Neural progenitor cell (in vitro differentiated cells): ENCODE measurements at regions not wholly inside any gene's neighbourhood (a gene's known extent, or its start where the extent isn't known, plus 50 kb on each side); places are given as distances from the start of the nearest gene placed in this dataset.

Experiments used
- DNase-seq: peaks from one replicate; pipeline ENCODE4 v3.0.0-alpha.2; 2016; ENCODE audit warnings: low spot score
- H2AFZ ChIP-seq: fragments of 200-600 bp; sonication (generic); replicated peaks from 2 replicates; pipeline ENCODE4 v1.6.1; 2016; ENCODE audit warnings: antibody characterized with exemption
- H3F3A ChIP-seq: fragments of 200-600 bp; sonication (generic); 2 replicates; pipeline ENCODE4 v1.6.1; 2016; ENCODE audit warnings: antibody characterized with exemption, low read depth
- H3K27ac ChIP-seq: fragments of 200-600 bp; sonication (generic); 2 replicates; pipeline ENCODE4 v1.5.1; 2016; ENCODE audit warnings: mild to moderate bottlenecking
- H3K27me3 ChIP-seq: fragments of 200-600 bp; sonication (generic); 2 replicates; pipeline ENCODE4 v1.6.1; 2016; ENCODE audit warnings: mild to moderate bottlenecking, moderate library complexity
- H3K36me3 ChIP-seq: fragments of 200-600 bp; sonication (generic); 2 replicates; pipeline ENCODE4 v1.5.1; 2016
- H3K4me1 ChIP-seq: fragments of 200-600 bp; sonication (generic); 2 replicates; pipeline ENCODE4 v1.6.1; 2016; ENCODE audit warnings: mixed run types
- H3K4me2 ChIP-seq: fragments of 200-600 bp; sonication (generic); 2 replicates; pipeline ENCODE4 v1.6.1; 2016
- H3K4me3 ChIP-seq: fragments of 200-600 bp; sonication (generic); 2 replicates; pipeline ENCODE4 v1.5.1; 2016
- H3K79me2 ChIP-seq: fragments of 200-600 bp; sonication (generic); 2 replicates; pipeline ENCODE4 v1.6.1; 2016; ENCODE audit warnings: low read depth
- H3K9ac ChIP-seq: fragments of 200-600 bp; sonication (generic); 2 replicates; pipeline ENCODE4 v1.6.1; 2016
- H3K9me3 ChIP-seq: fragments of 200-600 bp; sonication (generic); 2 replicates; pipeline ENCODE4 v1.5.1; 2016; ENCODE audit warnings: low read depth
- H4K20me1 ChIP-seq: fragments of 200-600 bp; sonication (generic); 2 replicates; pipeline ENCODE4 v1.6.1; 2016; ENCODE audit warnings: low read depth
- H3K27ac Mint-ChIP-seq: 3 replicates; pipeline ENCODE4 v1.8.0; 2021; ENCODE audit warnings: mixed read lengths
- H3K27me3 Mint-ChIP-seq: 2 replicates; pipeline ENCODE4 v1.8.0; 2022; ENCODE audit warnings: low read depth, mild to moderate bottlenecking, inconsistent platforms, moderate library complexity, mixed read lengths; ENCODE audit not compliant: insufficient read depth
- H3K36me3 Mint-ChIP-seq: 3 replicates; pipeline ENCODE4 v1.8.0; 2021; ENCODE audit warnings: mixed read lengths
- H3K4me1 Mint-ChIP-seq: 3 replicates; pipeline ENCODE4 v1.8.0; 2021; ENCODE audit warnings: mixed read lengths
- H3K4me3 Mint-ChIP-seq: 3 replicates; pipeline ENCODE4 v1.8.0; 2021; ENCODE audit warnings: mild to moderate bottlenecking, moderate library complexity, mixed read lengths
- H3K9me3 Mint-ChIP-seq: 3 replicates; pipeline ENCODE4 v1.8.0; 2020; ENCODE audit warnings: mixed read lengths
- EZH2 ChIP-seq: fragments of 200-600 bp; sonication (generic); IDR thresholded peaks from 2 replicates; pipeline ENCODE4 v1.6.1; 2017; ENCODE audit warnings: antibody characterized with exemption, mild to moderate bottlenecking, moderate library complexity
- EZH2phosphoT487 ChIP-seq: fragments of 200-600 bp; sonication (generic); IDR thresholded peaks from 2 replicates; pipeline ENCODE4 v1.6.1; 2017; ENCODE audit warnings: antibody characterized with exemption
- TF ChIP-seq, protein P1 (sequence below): fragments of 200-600 bp; sonication (generic); IDR thresholded peaks from 2 replicates; pipeline ENCODE4 v1.5.1; 2017; ENCODE audit warnings: antibody characterized with exemption, mild to moderate bottlenecking

GRCh38 chr6:169913096-169913638 lies 161.7 kb downstream of the ERMARD start:
- no peaks in the 10 kb centered on the region for H3K9me3 Mint-ChIP-seq
- Histone ChIP-seq H3K4me3 (no peak overlapping the region), H3K4me1 (no peaks in the 10 kb centered on the region), H3K9me3 (no peaks in the 10 kb centered on the region), H3K4me2 (no peak overlapping the region), H3K79me2 (no peaks in the 10 kb centered on the region), H3K36me3 (no peaks in the 10 kb centered on the region), H2AFZ (no peak overlapping the region), H3K9ac (no peak overlapping the region), H3K27me3 (no peaks in the 10 kb centered on the region), H3K27ac (no peak overlapping the region), H4K20me1 (no peaks in the 10 kb centered on the region), H3F3A (peaks cover under 1% of the 10 kb centered on the region)
- no peak for DNase-seq
- H3K4me1 Mint-ChIP-seq = peaks cover 11% of the 10 kb centered on the region
- peaks cover 2% of the 10 kb centered on the region for H3K36me3 Mint-ChIP-seq
- H3K27me3 Mint-ChIP-seq = no peaks in the 10 kb centered on the region
- no peak overlapping the region for H3K27ac Mint-ChIP-seq
- H3K4me3 Mint-ChIP-seq = no peak overlapping the region
- TF ChIP-seq, protein P1, sequence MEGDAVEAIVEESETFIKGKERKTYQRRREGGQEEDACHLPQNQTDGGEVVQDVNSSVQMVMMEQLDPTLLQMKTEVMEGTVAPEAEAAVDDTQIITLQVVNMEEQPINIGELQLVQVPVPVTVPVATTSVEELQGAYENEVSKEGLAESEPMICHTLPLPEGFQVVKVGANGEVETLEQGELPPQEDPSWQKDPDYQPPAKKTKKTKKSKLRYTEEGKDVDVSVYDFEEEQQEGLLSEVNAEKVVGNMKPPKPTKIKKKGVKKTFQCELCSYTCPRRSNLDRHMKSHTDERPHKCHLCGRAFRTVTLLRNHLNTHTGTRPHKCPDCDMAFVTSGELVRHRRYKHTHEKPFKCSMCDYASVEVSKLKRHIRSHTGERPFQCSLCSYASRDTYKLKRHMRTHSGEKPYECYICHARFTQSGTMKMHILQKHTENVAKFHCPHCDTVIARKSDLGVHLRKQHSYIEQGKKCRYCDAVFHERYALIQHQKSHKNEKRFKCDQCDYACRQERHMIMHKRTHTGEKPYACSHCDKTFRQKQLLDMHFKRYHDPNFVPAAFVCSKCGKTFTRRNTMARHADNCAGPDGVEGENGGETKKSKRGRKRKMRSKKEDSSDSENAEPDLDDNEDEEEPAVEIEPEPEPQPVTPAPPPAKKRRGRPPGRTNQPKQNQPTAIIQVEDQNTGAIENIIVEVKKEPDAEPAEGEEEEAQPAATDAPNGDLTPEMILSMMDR = no peak
- TF ChIP-seq EZH2 (no peak), EZH2phosphoT487 (no peak)

GRCh38 chr6:169912266-169913095 lies 161.1 kb downstream of the ERMARD start:
- Mint-ChIP-seq H3K27me3 (peaks cover 2% of the 10 kb centered on the region), H3K4me1 (peaks cover 13% of the 10 kb centered on the region)

DNA sequence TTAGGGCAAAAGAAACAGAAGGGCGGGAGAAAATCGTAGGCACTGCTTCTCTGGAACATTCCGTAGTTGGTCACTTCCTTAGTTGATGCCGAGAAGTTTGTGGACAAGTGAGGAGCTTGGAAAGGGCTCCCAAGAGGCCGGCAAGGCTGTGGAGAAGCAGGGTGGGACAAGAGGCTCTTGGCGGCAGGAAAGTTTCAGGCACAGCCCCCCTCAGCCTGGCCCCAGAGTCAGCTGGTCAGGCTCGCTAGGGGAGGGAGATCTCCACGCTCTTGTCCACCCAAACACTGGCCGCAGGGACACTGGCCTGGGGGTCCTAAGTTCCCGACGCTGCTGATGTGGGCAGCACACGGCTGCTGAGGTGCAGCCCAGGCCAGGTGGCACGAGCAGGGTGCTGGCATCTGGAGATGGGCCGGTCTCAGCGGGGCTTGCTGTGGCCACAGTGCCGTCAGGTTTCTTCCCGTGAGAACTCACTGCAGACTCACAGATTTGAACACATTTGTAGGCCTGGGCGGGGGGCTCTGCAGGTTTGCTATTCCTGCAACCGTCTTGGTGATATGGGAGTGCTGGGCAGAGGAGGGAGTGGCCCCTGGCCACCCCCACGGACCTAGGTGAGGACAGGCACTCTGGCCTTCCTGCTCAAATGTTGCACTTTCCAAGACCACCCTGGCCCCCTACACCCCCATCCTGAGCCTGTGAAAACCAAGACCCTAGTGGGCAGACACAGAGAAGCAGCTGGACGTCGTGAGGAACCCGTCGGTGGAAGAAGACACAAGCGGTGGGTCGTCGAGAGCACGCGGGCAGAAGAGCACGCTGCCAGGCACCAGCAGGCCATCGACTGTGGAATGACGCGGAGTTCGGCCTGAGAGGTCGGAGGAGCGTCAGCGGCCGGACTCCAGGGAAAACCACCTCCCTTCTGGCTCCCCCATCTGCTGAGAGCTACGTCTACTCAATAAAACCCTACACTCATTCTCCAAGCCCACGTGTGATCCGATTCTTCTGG lies 160.1 kb downstream of the ERMARD start:
- Histone ChIP-seq H3K36me3 (no peaks in the 10 kb centered on the region), H3K27ac (no peak overlapping the region), H3K4me3 (no peak overlapping the region), H3K79me2 (no peaks in the 10 kb centered on the region), H3F3A (no peaks in the 10 kb centered on the region), H3K9ac (no peak overlapping the region), H3K4me2 (no peak overlapping the region), H2AFZ (no peak overlapping the region), H4K20me1 (no peaks in the 10 kb centered on the region), H3K4me1 (no peaks in the 10 kb centered on the region), H3K9me3 (no peaks in the 10 kb centered on the region), H3K27me3 (no peaks in the 10 kb centered on the region)
- TF ChIP-seq EZH2 (no peak), EZH2phosphoT487 (no peak)
- TF ChIP-seq, protein P1 = no peak
- DNase-seq = no peak
- H3K36me3 Mint-ChIP-seq = peaks cover 2% of the 10 kb centered on the region
- H3K4me1 Mint-ChIP-seq = peaks cover 20% of the 10 kb centered on the region
- no peak overlapping the region for H3K27ac Mint-ChIP-seq
- peaks cover 2% of the 10 kb centered on the region for H3K9me3 Mint-ChIP-seq
- H3K27me3 Mint-ChIP-seq = peaks cover 8% of the 10 kb centered on the region
- no peak overlapping the region for H3K4me3 Mint-ChIP-seq

More at GRCh38 chr6:169912266-169913095, 161.1 kb downstream of the ERMARD start:
- Histone ChIP-seq H2AFZ (no peak overlapping the region), H3K4me2 (no peak overlapping the region), H3K9ac (no peak overlapping the region), H3K27ac (no peak overlapping the region), H3K36me3 (no peaks in the 10 kb centered on the region), H4K20me1 (no peaks in the 10 kb centered on the region), H3K4me3 (no peak overlapping the region), H3K9me3 (no peaks in the 10 kb centered on the region), H3F3A (no peaks in the 10 kb centered on the region), H3K27me3 (no peaks in the 10 kb centered on the region), H3K79me2 (no peaks in the 10 kb centered on the region), H3K4me1 (no peaks in the 10 kb centered on the region)
- DNase-seq = no peak
- TF ChIP-seq EZH2 (no peak), EZH2phosphoT487 (no peak)
- H3K4me3 Mint-ChIP-seq = no peak overlapping the region
- no peaks in the 10 kb centered on the region for H3K9me3 Mint-ChIP-seq
- peak overlapping the region; percentile 25 for H3K27ac Mint-ChIP-seq
- peaks cover 2% of the 10 kb centered on the region for H3K36me3 Mint-ChIP-seq
